Activated T-helper 1 cell treated with anti-CD3 and anti-CD28 coated beads, Interleukin-12 subunit alpha, Interleukin-12 subunit beta, Interleukin-2, Interleukin-4 antibody, amounts not matched to agents 30 ng/mL and 10 ng/mL and 1 ng/mL, durations not matched to agents 14 hours and 24 hours and 36 hours (primary cell): ENCODE measurements at regions not wholly inside any gene's neighbourhood (a gene's known extent, or its start where the extent isn't known, plus 50 kb on each side); places are given as distances from the start of the nearest gene placed in this dataset.

ENCODE experiments used
- DNase-seq: peaks from one replicate; pipeline ENCODE4 v3.0.0; 2021; ENCODE audit warnings: low spot score
- H3K27ac Mint-ChIP-seq: one replicate; pipeline ENCODE4 v1.8.0; 2021; ENCODE audit warnings: mild to moderate bottlenecking, mixed read lengths
- H3K27me3 Mint-ChIP-seq: one replicate; pipeline ENCODE4 v1.8.0; 2022; ENCODE audit warnings: mild to moderate bottlenecking, moderate library complexity, mixed read lengths; ENCODE audit not compliant: insufficient read depth
- H3K36me3 Mint-ChIP-seq: one replicate; pipeline ENCODE4 v1.8.0; 2021; ENCODE audit warnings: low read depth, mixed read lengths
- H3K4me1 Mint-ChIP-seq: one replicate; pipeline ENCODE4 v1.8.0; 2021; ENCODE audit warnings: low read depth, mixed read lengths
- H3K4me3 Mint-ChIP-seq: one replicate; pipeline ENCODE4 v1.8.0; 2021; ENCODE audit warnings: mild to moderate bottlenecking, moderate library complexity, mixed read lengths
- H3K9me3 Mint-ChIP-seq: one replicate; pipeline ENCODE4 v1.8.0; 2021; ENCODE audit warnings: mixed read lengths
- intact Hi-C: fragments of 100-400 bp; cut with micrococcal nuclease; formaldehyde crosslinking; loops from one replicate; pipeline ENCODE4 v1.15.1; 2024

DNA sequence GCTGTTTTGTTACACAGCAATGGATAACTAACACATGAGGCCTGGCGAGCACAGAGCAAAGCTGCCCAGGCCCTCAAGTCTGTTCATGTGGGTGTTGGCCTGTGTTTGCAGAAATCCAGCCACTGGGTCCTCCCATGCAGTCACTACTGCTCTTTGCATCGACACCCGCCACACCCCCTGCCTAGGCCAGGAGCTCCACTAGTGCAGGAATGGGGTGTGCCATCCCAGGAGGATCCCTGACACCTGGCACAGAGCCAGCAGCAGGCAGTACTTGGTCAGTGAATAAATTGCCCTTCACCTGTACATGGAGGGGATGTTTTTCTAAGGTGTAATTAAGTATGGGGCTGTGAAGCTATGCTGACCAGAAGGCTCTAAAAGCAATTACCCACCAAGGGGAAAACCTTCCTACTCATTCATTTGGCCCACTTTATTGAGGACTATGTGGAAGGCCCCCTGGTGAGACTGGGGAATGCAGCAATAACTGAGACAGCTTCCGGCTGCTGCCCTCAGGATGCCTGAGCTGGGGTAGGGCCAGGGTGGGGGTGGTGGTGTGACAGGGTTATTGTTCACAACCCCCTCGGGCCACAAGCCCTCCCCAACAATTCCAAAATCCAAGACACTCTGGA, 160.8 kb downstream of the CRYBB2 start:
- no peak overlapping the region for H3K4me3 Mint-ChIP-seq
- DNase-seq = no peak
- H3K27me3 Mint-ChIP-seq = no peaks in the 10 kb centered on the region
- no peaks in the 10 kb centered on the region for H3K9me3 Mint-ChIP-seq
- peaks cover 18% of the 10 kb centered on the region for H3K36me3 Mint-ChIP-seq
- H3K4me1 Mint-ChIP-seq = peaks cover 8% of the 10 kb centered on the region
- no peak overlapping the region for H3K27ac Mint-ChIP-seq
- intact Hi-C loops = no loop called here

- H3K9me3 Mint-ChIP-seq = no peaks in the 10 kb centered on the region
- no peak overlapping the region for H3K27ac Mint-ChIP-seq
- peaks cover 32% of the 10 kb centered on the region for H3K4me1 Mint-ChIP-seq
- DNase-seq = no peak
- no peaks in the 10 kb centered on the region for H3K27me3 Mint-ChIP-seq
- peaks cover 10% of the 10 kb centered on the region for H3K36me3 Mint-ChIP-seq
- intact Hi-C loops = no loop called here
- H3K4me3 Mint-ChIP-seq = no peak overlapping the region
These were observed 163.3 kb downstream of the CRYBB2 start for GRCh38 chr22:25382762-25383161.

GRCh38 chr22:25383278-25383820, 163.9 kb downstream of the CRYBB2 start:
- Mint-ChIP-seq H3K4me1 (peaks cover 33% of the 10 kb centered on the region), H3K9me3 (no peaks in the 10 kb centered on the region), H3K4me3 (no peak overlapping the region), H3K27me3 (no peaks in the 10 kb centered on the region), H3K27ac (no peak overlapping the region), H3K36me3 (peaks cover 9% of the 10 kb centered on the region)
- no peak for DNase-seq
- intact Hi-C loops = no loop called here

GRCh38 chr22:25383892-25384291, 164.5 kb downstream of the CRYBB2 start:
- no peak overlapping the region for H3K4me3 Mint-ChIP-seq
- H3K4me1 Mint-ChIP-seq = peaks cover 39% of the 10 kb centered on the region
- peaks cover 9% of the 10 kb centered on the region for H3K36me3 Mint-ChIP-seq
- intact Hi-C loops = no loop called here
- no peak overlapping the region for H3K27ac Mint-ChIP-seq
- no peak for DNase-seq
- no peaks in the 10 kb centered on the region for H3K9me3 Mint-ChIP-seq
- H3K27me3 Mint-ChIP-seq = no peaks in the 10 kb centered on the region

GRCh38 chr22:25386538-25386884, 167.1 kb downstream of the CRYBB2 start:
- Mint-ChIP-seq H3K9me3 (no peaks in the 10 kb centered on the region), H3K36me3 (no peaks in the 10 kb centered on the region), H3K27ac (no peak overlapping the region), H3K4me3 (no peak overlapping the region), H3K4me1 (peaks cover 50% of the 10 kb centered on the region), H3K27me3 (no peaks in the 10 kb centered on the region)
- DNase-seq = no peak
- intact Hi-C loops = no loop called here

DNA sequence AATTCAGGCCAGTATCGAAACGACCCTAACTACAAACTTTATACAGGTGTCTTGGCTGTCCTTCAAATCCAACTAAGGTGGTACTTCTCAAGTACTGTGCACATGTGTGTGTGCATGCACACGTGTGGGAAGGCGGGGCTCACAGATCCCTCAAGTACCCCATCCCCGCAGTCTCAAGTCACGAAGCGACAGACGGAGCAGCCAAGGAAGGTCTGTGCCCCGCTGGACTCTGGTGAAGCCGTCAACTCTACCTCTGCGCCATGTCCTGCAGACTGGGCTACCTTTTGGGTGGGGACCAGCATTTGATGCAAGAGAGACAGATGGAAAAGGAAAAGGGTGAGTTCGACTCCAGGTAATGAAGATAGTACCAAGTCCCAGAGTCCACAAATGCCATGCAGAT, 169.0 kb downstream of the CRYBB2 start:
- Mint-ChIP-seq H3K36me3 (no peaks in the 10 kb centered on the region), H3K9me3 (no peaks in the 10 kb centered on the region), H3K4me3 (no peak overlapping the region), H3K4me1 (peaks cover 42% of the 10 kb centered on the region), H3K27me3 (no peaks in the 10 kb centered on the region), H3K27ac (no peak overlapping the region)
- intact Hi-C loops = no loop called here
- no peak for DNase-seq

- Mint-ChIP-seq H3K4me1 (peaks cover 42% of the 10 kb centered on the region), H3K27ac (no peak overlapping the region), H3K9me3 (no peaks in the 10 kb centered on the region), H3K27me3 (no peaks in the 10 kb centered on the region), H3K36me3 (no peaks in the 10 kb centered on the region), H3K4me3 (peak overlapping the region; percentile 22)
- no peak for DNase-seq
- intact Hi-C loops = no loop called here
These were observed 169.6 kb downstream of the CRYBB2 start for GRCh38 chr22:25388866-25389540.

DNA sequence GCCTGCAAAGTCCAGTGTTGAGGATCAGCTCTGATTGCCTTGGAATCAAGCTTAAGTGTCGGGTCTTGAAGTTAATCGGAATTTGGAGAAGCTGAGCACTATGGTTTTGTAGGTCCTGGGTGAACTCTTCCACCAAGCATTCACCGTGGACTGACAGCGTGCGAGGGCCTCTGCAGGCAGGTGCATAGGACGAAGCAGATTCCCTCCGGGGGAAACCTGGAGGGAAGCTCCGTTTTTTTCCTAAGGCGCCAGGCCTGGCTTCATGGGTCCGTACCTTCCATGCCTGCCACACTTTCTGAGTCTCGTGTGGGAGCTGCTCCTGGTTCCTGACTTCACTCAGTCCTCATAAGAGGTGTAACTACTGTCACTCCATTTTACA, 170.1 kb downstream of the CRYBB2 start:
- Mint-ChIP-seq H3K4me1 (peaks cover 42% of the 10 kb centered on the region), H3K9me3 (no peaks in the 10 kb centered on the region)
- intact Hi-C loops = no loop called here

GRCh38 chr22:25390297-25391240, 171.1 kb downstream of the CRYBB2 start:
- Mint-ChIP-seq H3K9me3 (no peaks in the 10 kb centered on the region), H3K27me3 (no peaks in the 10 kb centered on the region), H3K27ac (no peak overlapping the region), H3K4me1 (peaks cover 39% of the 10 kb centered on the region), H3K36me3 (no peaks in the 10 kb centered on the region), H3K4me3 (no peak overlapping the region)
- no peak for DNase-seq
- intact Hi-C loops = no loop called here

More for the DNA sequence above, 170.1 kb downstream of the CRYBB2 start:
- DNase-seq = no peak
- Mint-ChIP-seq H3K36me3 (no peaks in the 10 kb centered on the region), H3K27ac (no peak overlapping the region), H3K4me3 (no peak overlapping the region), H3K27me3 (no peaks in the 10 kb centered on the region)

DNA sequence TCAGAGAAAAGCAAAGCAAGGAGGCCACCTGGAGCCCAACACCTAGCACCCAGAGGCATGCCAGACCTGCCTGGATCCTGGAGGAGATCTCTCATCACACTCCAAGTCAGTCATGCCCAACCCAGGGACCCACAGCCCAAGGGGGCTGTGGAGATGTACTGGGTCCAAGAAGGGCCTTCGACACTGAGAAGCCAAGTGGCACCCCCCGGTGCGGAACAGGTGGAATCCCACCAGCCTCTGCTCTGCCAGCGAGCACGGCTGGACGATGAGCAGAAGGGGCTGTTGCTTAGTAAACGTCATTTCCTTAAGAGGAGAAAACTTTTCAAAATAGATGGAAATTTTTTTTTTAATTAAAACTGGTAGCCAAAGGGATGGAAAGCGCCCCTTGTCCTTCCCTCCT, 171.9 kb upstream of the GRK3 start:
- H3K36me3 Mint-ChIP-seq = peaks cover 3% of the 10 kb centered on the region
- intact Hi-C loops = no loop called here

GRCh38 chr22:25393121-25393805, 171.2 kb upstream of the GRK3 start:
- Mint-ChIP-seq H3K4me1 (peaks cover 34% of the 10 kb centered on the region), H3K36me3 (peaks cover 3% of the 10 kb centered on the region), H3K4me3 (no peak overlapping the region), H3K27ac (no peak overlapping the region), H3K9me3 (no peaks in the 10 kb centered on the region), H3K27me3 (no peaks in the 10 kb centered on the region)
- no peak for DNase-seq
- intact Hi-C loops = no loop called here

More for the DNA sequence above, 171.9 kb upstream of the GRK3 start:
- no peak for DNase-seq
- Mint-ChIP-seq H3K9me3 (no peaks in the 10 kb centered on the region), H3K4me3 (no peak overlapping the region), H3K4me1 (peaks cover 32% of the 10 kb centered on the region), H3K27me3 (no peaks in the 10 kb centered on the region), H3K27ac (no peak overlapping the region)

DNA sequence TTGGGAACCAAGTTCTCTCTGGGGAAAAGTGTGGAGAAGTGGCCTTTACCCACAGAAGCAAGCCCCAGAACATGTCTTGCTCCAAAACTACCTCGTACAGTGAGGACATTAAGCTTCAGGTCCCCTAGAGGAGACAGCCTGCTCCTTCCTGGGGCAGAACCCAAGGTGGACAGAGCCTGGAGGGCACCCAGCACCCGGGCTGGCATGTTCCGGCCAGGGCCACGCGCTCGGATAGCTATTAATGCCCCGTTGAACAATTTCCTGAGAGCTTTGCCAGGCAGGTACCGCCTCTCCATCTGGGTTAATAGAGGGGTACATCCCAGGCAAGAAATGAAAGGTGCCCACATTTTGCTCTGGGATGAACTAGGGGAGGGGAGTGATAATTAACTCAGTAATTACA, 169.0 kb upstream of the GRK3 start:
- intact Hi-C loops = loop anchor here (5.0 kb wide), 1 partner anchor 323 kb away; no protein-coding TSS in a partner anchor
- Mint-ChIP-seq H3K4me1 (peaks cover 24% of the 10 kb centered on the region), H3K27ac (no peak overlapping the region), H3K9me3 (no peaks in the 10 kb centered on the region), H3K4me3 (no peak overlapping the region), H3K27me3 (no peaks in the 10 kb centered on the region), H3K36me3 (peaks cover 3% of the 10 kb centered on the region)
- DNase-seq = no peak
